Heart left ventricle (tissue), 16 donors: ENCODE measurements at regions not wholly inside any gene's neighbourhood (a gene's known extent, or its start where the extent isn't known, plus 50 kb on each side); places are given as distances from the start of the nearest gene placed in this dataset.

Experiments used
- ATAC-seq, 4 donors: fragments of 200-7000 bp; cut with Tn5 transposase; one replicate each; pipeline ENCODE4 v1.9.1; 2020 to 2022; ENCODE audit warnings: moderate library complexity in 4 of 4, mild to moderate bottlenecking in 3 of 4, moderate number of reproducible peaks in 1 of 4
- DNase-seq, 5 donors: peaks; one replicate each; pipeline ENCODE4 v3.0.0-alpha.2; 2020
- H3K27ac ChIP-seq, 12 donors: fragments of 200-600 bp; sonication (generic) in 4 of 12; one replicate each; pipeline versions ENCODE4 v1.5.0 to v1.8.0; 2016 to 2022; ENCODE audit warnings: mild to moderate bottlenecking in 2 of 12
- H3K27me3 ChIP-seq, 9 donors: fragments of 200-600 bp; sonication (generic) in 2 of 9; one replicate each; pipeline versions ENCODE4 v1.5.1 to v1.8.0; 2016 to 2022; ENCODE audit warnings: mild to moderate bottlenecking in 3 of 9
- H3K36me3 ChIP-seq, 9 donors: fragments of 200-600 bp; sonication (generic) in 2 of 9; one replicate each; pipeline versions ENCODE4 v1.5.0 to v1.8.0; 2018 to 2022; ENCODE audit warnings: mild to moderate bottlenecking in 2 of 9
- H3K4me1 ChIP-seq, 12 donors: fragments of 200-600 bp; sonication (generic) in 4 of 12; one replicate each; pipeline versions ENCODE4 v1.5.0 to v1.8.0; 2016 to 2022; ENCODE audit warnings: mild to moderate bottlenecking in 3 of 12
- H3K4me3 ChIP-seq, 12 donors: fragments of 200-600 bp; sonication (generic) in 4 of 12; one replicate each; pipeline versions ENCODE4 v1.5.0 to v1.8.0; 2017 to 2022; ENCODE audit warnings: mild to moderate bottlenecking in 9 of 12, moderate library complexity in 4 of 12
- H3K9me3 ChIP-seq, 12 donors: fragments of 200-600 bp; sonication (generic) in 4 of 12; one replicate each; pipeline versions ENCODE4 v1.5.0 to v1.8.0; 2016 to 2022; ENCODE audit warnings: mild to moderate bottlenecking in 1 of 12
- CTCF ChIP-seq, 12 donors: fragments of 200-600 bp; sonication (generic) in 4 of 12; IDR thresholded peaks; one replicate each; pipeline versions ENCODE4 v1.5.0 to v1.8.0; 2018 to 2022; ENCODE audit warnings: antibody characterized with exemption in 12 of 12, mild to moderate bottlenecking in 5 of 12
- POLR2A ChIP-seq, 2 donors: fragments of 450-650 bp; IDR thresholded peaks; one replicate each; pipeline ENCODE4 v1.6.1; 2017; ENCODE audit warnings: antibody characterized with exemption in 2 of 2, mild to moderate bottlenecking in 2 of 2, moderate library complexity in 2 of 2
- whole genome bisulfite sequencing, 4 donors: extraction: QIAGEN DNeasy Blood & Tissue Kit in 2 of 4; methylation state at CpG; one replicate each; pipeline versions ENCODE4 v1.1.5 to v1.1.7; 2013 to 2018; 5-methylcytosine and 5-hydroxymethylcytosine counted together
- intact Hi-C, 10 donors: fragments of 100-400 bp; cut with DNase I; formaldehyde crosslinking; loops; one replicate each; pipeline versions ENCODE4 v1.11.1 to v1.14.2; 2022
- donor health status: ischemic (EF 13 %, LVEDD 7.1; RV severe dilation, severe dysfunction).
- donor health status: healthy with polysubstance abuse.
- donor health status: DM: no; HTN: yes; CAD: no.
- donor health status: DM: no; HTN: no; CAD: no.
- donor health status: ischemic (EF 25% LVEDD 6.9; RV normal size, moderate dysfunction).
- donor health status: ischemic (EF 25% LVEDD 5.7; RV mildly dilated, moderate dysfunction).
- donor health status: healthy.
- donor health status: DM: yes; HTN: yes; CAD: no.
- donor health status: ischemic (EF 35%, LVEDD 5.7; RV mildly dilated, moderate dysfunction).
- donor health status: nonischemic (EF 11% LVEDD 7.7; RV severe dilation, severe dysfunction).
- donor health status: DM: yes; HTN: yes; CAD: no.
- donor health status: PGD.
- donor health status: ischemic (EF 29% LVEDD 5.4; RV normal size, mild dysfunction).
- donor health status: nonischemic (EF 23%, LVEDD 6.1; RV moderate dilation, normal function).

- no peak for TF ChIP-seq CTCF (IDR thresholded peaks at IDR 0.05)
- Histone ChIP-seq H3K27ac (no peak overlapping the region), H3K36me3 (no peaks in the 10 kb centered on the region), H3K27me3 (no peaks in the 10 kb centered on the region), H3K4me1 (no peaks in the 10 kb centered on the region), H3K9me3 (peaks cover 0 to 9% (median 0%) of the 10 kb centered on the region in 12 donors), H3K4me3 (no peak overlapping the region)
- DNase-seq (no peak), ATAC-seq (no peak)
- intact Hi-C loops = no loop called here
Observed at GRCh38 chr1:106249365-106249764, 807.1 kb upstream of the PRMT6 start.

GRCh38 chr1:106249810-106250209, 806.7 kb upstream of the PRMT6 start:
- 68 to 75% (median 68%) methylated on average over 5 of the region's 5 CpGs for WGBS, 4 donors
- Histone ChIP-seq H3K4me3 (no peak overlapping the region), H3K4me1 (no peaks in the 10 kb centered on the region), H3K27me3 (no peaks in the 10 kb centered on the region), H3K9me3 (peaks cover 0 to 9% (median 0%) of the 10 kb centered on the region in 12 donors), H3K36me3 (no peaks in the 10 kb centered on the region), H3K27ac (no peak overlapping the region)
- intact Hi-C loops = no loop called here
- TF ChIP-seq CTCF (IDR thresholded peaks at IDR 0.05) (no peak), POLR2A (IDR thresholded peaks at IDR 0.05) (no peak)
- no peak for DNase-seq
- ATAC-seq = no peak

GRCh38 chr1:106254748-106255147, 801.7 kb upstream of the PRMT6 start:
- 69 to 90% (median 82%) methylated on average over 1 of the region's 1 CpG for WGBS, 4 donors
- no peak for DNase-seq
- no peak for TF ChIP-seq CTCF (IDR thresholded peaks at IDR 0.05)
- no peak for TF ChIP-seq POLR2A (IDR thresholded peaks at IDR 0.05)
- Histone ChIP-seq H3K4me3 (no peak overlapping the region), H3K27ac (no peak overlapping the region), H3K27me3 (no peaks in the 10 kb centered on the region), H3K9me3 (peaks cover 0 to 19% (median 2%) of the 10 kb centered on the region in 12 donors), H3K4me1 (no peaks in the 10 kb centered on the region), H3K36me3 (no peaks in the 10 kb centered on the region)
- intact Hi-C loops = no loop called here
- ATAC-seq = no peak

- Histone ChIP-seq H3K4me1 (no peaks in the 10 kb centered on the region), H3K27me3 (no peaks in the 10 kb centered on the region), H3K36me3 (no peaks in the 10 kb centered on the region), H3K9me3 (peaks cover 0 to 24% (median 3%) of the 10 kb centered on the region in 12 donors), H3K4me3 (no peak overlapping the region), H3K27ac (no peak overlapping the region)
- no peak for DNase-seq
- ATAC-seq = no peak
- TF ChIP-seq POLR2A (IDR thresholded peaks at IDR 0.05) (no peak), CTCF (IDR thresholded peaks at IDR 0.05) (no peak)
- 55 to 69% (median 64%) methylated on average over 3 of the region's 3 CpGs for WGBS, 4 donors
- intact Hi-C loops = loop anchor here in 2 of 10 donors (5.0 kb wide), 1 partner anchor 244 kb away; no protein-coding TSS in a partner anchor
Observed at GRCh38 chr1:106266786-106267185, 789.7 kb upstream of the PRMT6 start.
